ENCODE measurements at regions not wholly inside any gene's neighbourhood (a gene's known extent, or its start where the extent isn't known, plus 50 kb on each side); places are given as distances from the start of the nearest gene placed in this dataset.

DNA sequence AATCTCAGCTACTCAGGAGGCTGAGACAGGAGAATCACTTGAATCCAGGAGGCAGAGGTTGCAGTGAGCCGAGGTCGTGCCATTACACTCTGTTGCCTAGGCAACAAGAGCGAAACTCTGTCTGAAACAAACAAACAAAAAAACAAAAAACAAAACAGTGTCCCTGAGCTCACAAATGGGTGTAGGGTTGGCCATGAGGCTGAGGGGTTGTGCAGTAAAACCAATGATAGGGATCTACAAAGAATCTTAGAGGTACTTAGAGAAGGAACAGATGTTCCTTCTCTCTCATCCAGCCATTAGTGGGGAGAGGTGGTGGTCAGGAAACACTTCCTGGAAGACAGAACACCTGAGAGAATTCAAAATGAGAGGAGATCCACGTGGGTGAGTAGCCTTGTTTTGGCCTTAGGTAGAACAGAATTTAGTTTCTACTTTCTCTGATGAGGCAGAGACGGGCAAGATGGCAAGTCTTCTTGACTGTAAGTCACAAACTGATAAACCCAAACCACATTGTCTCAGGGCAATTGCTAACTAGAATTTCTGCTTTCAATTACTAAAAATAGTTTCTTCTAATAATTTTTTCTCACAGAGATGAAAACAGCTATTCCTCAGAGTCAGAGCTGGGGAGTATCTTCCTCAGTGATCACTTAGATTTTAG, 61.5 kb upstream of the PPM1B start:
- no peak overlapping the region for H3K4me3 ChIP-seq (replicated peaks in 1 of 3; ENCODE audit: insufficient read depth in 1 of 3, low read depth in 1 of 3, low read length in 3 of 3)
- no peaks in the 10 kb centered on the region for H3K9me1 ChIP-seq (replicated peaks; ENCODE audit: control insufficient read depth, extremely low read depth, insufficient read depth, low read length)
- no peak overlapping the region for H3K4me2 ChIP-seq (ENCODE audit: insufficient read depth, low read length)
- no peaks in the 10 kb centered on the region for H3K9me3 ChIP-seq (replicated peaks; ENCODE audit: control insufficient read depth, insufficient read depth, low read length)
- no peaks in the 10 kb centered on the region for H4K20me1 ChIP-seq (replicated peaks; ENCODE audit: control insufficient read depth, extremely low read depth, insufficient read depth, low read length)
- DNase-seq (ENCODE audit: low read depth, low spot score) = no peak
- ChIA-PET CTCF (no interaction called here), POLR2A (no interaction called here)
- no peak for FAIRE-seq
- TF ChIP-seq FOS (IDR thresholded peaks at IDR 0.05; ENCODE audit: borderline replicate concordance, insufficient read depth, low read length) = no peak
- TF ChIP-seq MYC (IDR thresholded peaks at IDR 0.05; ENCODE audit: low read depth, low read length) = no peak
- no peak for TF ChIP-seq GATA2 (IDR thresholded peaks at IDR 0.05; ENCODE audit: insufficient read depth, insufficient read length, low read depth, low read length)
- TF ChIP-seq, protein P1, sequence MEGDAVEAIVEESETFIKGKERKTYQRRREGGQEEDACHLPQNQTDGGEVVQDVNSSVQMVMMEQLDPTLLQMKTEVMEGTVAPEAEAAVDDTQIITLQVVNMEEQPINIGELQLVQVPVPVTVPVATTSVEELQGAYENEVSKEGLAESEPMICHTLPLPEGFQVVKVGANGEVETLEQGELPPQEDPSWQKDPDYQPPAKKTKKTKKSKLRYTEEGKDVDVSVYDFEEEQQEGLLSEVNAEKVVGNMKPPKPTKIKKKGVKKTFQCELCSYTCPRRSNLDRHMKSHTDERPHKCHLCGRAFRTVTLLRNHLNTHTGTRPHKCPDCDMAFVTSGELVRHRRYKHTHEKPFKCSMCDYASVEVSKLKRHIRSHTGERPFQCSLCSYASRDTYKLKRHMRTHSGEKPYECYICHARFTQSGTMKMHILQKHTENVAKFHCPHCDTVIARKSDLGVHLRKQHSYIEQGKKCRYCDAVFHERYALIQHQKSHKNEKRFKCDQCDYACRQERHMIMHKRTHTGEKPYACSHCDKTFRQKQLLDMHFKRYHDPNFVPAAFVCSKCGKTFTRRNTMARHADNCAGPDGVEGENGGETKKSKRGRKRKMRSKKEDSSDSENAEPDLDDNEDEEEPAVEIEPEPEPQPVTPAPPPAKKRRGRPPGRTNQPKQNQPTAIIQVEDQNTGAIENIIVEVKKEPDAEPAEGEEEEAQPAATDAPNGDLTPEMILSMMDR (IDR thresholded peaks at IDR 0.05; ENCODE audit: extremely low read depth in 1 of 2, insufficient read depth in 1 of 2, low read depth in 1 of 2, low read length in 2 of 2) = no peak
- no peak for TF ChIP-seq EZH2 (IDR thresholded peaks at IDR 0.05; ENCODE audit: borderline replicate concordance, low read depth, low read length, severe bottlenecking)
- TF ChIP-seq POLR2A (IDR thresholded peaks at IDR 0.05; ENCODE audit: low read depth, low read length) = no peak
- no peaks in the 10 kb centered on the region for H3K79me2 ChIP-seq (ENCODE audit: control insufficient read depth, insufficient read depth, low read length)
- no peaks in the 10 kb centered on the region for H3K36me3 ChIP-seq (ENCODE audit: control insufficient read depth in 2 of 2, extremely low read depth in 1 of 2, insufficient read depth in 2 of 2, low read length in 2 of 2)
- intact Hi-C loops (cut with micrococcal nuclease) (no loop called here), dilution Hi-C loops (cut with MboI; ENCODE audit: extremely low pct_ligation_motif_present, low sequenced_read_pairs) (no loop called here)
- no TSS peak for BruUV-seq (replicated peaks)
- no peaks in the 10 kb centered on the region for H3K4me1 ChIP-seq (ENCODE audit: control insufficient read depth, extremely low read depth, insufficient read depth, low read length)
- H3K27me3 ChIP-seq (ENCODE audit: control insufficient read depth in 2 of 2, insufficient read depth in 2 of 2, low read length in 2 of 2) = no peaks in the 10 kb centered on the region
- no peak overlapping the region for H2AFZ ChIP-seq (ENCODE audit: low read depth, low read length)
- H3K27ac ChIP-seq (ENCODE audit: insufficient read depth, low read depth, low read length) = no peak overlapping the region
- no peak overlapping the region for H3K9ac ChIP-seq (replicated peaks; ENCODE audit: extremely low read depth, insufficient read depth, low read length)

DNA sequence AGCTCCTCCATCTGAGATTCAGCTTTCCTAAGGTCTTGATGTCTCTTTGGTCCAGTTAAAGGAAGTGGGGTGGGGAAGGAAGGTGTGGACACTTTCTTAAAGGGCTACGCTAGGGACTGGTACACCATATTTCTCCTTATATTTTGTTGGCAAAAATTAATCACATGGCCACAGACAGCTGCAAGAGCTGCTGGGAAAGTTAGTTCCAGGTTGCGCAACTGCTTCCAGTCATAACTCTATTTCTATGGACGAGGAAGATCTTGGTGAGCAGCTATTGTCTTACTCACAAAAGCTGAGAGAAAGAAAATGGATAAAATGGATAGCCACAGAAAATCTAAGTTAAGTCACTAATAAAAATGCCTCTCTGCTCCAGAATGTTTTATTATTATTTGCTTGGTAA, 60.7 kb upstream of the PPM1B start:
- Histone ChIP-seq H3K9me1 (replicated peaks; ENCODE audit: control insufficient read depth, extremely low read depth, insufficient read depth, low read length) (no peaks in the 10 kb centered on the region), H3K9me3 (replicated peaks; ENCODE audit: control insufficient read depth, insufficient read depth, low read length) (no peaks in the 10 kb centered on the region), H3K79me2 (ENCODE audit: control insufficient read depth, insufficient read depth, low read length) (no peaks in the 10 kb centered on the region), H2AFZ (ENCODE audit: low read depth, low read length) (no peak overlapping the region), H4K20me1 (replicated peaks; ENCODE audit: control insufficient read depth, extremely low read depth, insufficient read depth, low read length) (no peaks in the 10 kb centered on the region), H3K4me2 (ENCODE audit: insufficient read depth, low read length) (no peak overlapping the region), H3K27ac (ENCODE audit: insufficient read depth, low read depth, low read length) (no peak overlapping the region), H3K9ac (replicated peaks; ENCODE audit: extremely low read depth, insufficient read depth, low read length) (no peak overlapping the region), H3K4me3 (replicated peaks in 1 of 3; ENCODE audit: insufficient read depth in 1 of 3, low read depth in 1 of 3, low read length in 3 of 3) (no peak overlapping the region), H3K27me3 (ENCODE audit: control insufficient read depth in 2 of 2, insufficient read depth in 2 of 2, low read length in 2 of 2) (no peaks in the 10 kb centered on the region), H3K4me1 (ENCODE audit: control insufficient read depth, extremely low read depth, insufficient read depth, low read length) (no peaks in the 10 kb centered on the region), H3K36me3 (ENCODE audit: control insufficient read depth in 2 of 2, extremely low read depth in 1 of 2, insufficient read depth in 2 of 2, low read length in 2 of 2) (no peaks in the 10 kb centered on the region)
- DNase-seq (ENCODE audit: low read depth, low spot score) (no peak), FAIRE-seq (no peak)
- CTCF ChIA-PET = no interaction called here
- intact Hi-C loops (cut with micrococcal nuclease) = no loop called here
- BruUV-seq (replicated peaks) = no TSS peak
- dilution Hi-C loops (cut with MboI; ENCODE audit: extremely low pct_ligation_motif_present, low sequenced_read_pairs) = no loop called here
- POLR2A ChIA-PET = no interaction called here
- TF ChIP-seq POLR2A (IDR thresholded peaks at IDR 0.05; ENCODE audit: low read depth, low read length) (no peak), JUN (IDR thresholded peaks at IDR 0.05; ENCODE audit: borderline replicate concordance, insufficient read depth, insufficient read length, low read depth) (no peak), EZH2 (IDR thresholded peaks at IDR 0.05; ENCODE audit: borderline replicate concordance, low read depth, low read length, severe bottlenecking) (no peak), POLR2AphosphoS5 (IDR thresholded peaks at IDR 0.05; ENCODE audit: insufficient read depth, low read depth, low read length) (no peak), GATA2 (IDR thresholded peaks at IDR 0.05; ENCODE audit: insufficient read depth, insufficient read length, low read depth, low read length) (no peak), FOS (IDR thresholded peaks at IDR 0.05; ENCODE audit: borderline replicate concordance, insufficient read depth, low read length) (no peak), MYC (IDR thresholded peaks at IDR 0.05; ENCODE audit: low read depth, low read length) (no peak)
- TF ChIP-seq, protein P1 (IDR thresholded peaks at IDR 0.05; ENCODE audit: extremely low read depth in 1 of 2, insufficient read depth in 1 of 2, low read depth in 1 of 2, low read length in 2 of 2) = no peak
- TF ChIP-seq, protein P2, sequence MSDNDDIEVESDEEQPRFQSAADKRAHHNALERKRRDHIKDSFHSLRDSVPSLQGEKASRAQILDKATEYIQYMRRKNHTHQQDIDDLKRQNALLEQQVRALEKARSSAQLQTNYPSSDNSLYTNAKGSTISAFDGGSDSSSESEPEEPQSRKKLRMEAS (IDR thresholded peaks at IDR 0.05; ENCODE audit: insufficient read depth, insufficient read length) = no peak
